H9 (cell line): ENCODE measurements at regions not wholly inside any gene's neighbourhood (a gene's known extent, or its start where the extent isn't known, plus 50 kb on each side); places are given as distances from the start of the nearest gene placed in this dataset.

Experiments
- DNase-seq: peaks from one replicate; pipeline ENCODE4 v3.0.0-alpha.2; 2017
- H2AFZ ChIP-seq: one replicate; pipeline ENCODE4 v1.6.1; 2013; ENCODE audit warnings: mild to moderate bottlenecking, low read length, control low read depth, moderate library complexity
- H2AK5ac ChIP-seq: 2 replicates; pipeline ENCODE4 v1.6.1; 2013; ENCODE audit warnings: low read length, control low read depth, mixed read lengths; ENCODE audit not compliant: insufficient read length
- H2BK120ac ChIP-seq: one replicate; pipeline ENCODE4 v1.6.1; 2013; ENCODE audit warnings: low read depth, mild to moderate bottlenecking, low read length, control low read depth, inconsistent platforms; ENCODE audit not compliant: poor library complexity, severe bottlenecking
- H2BK12ac ChIP-seq: 2 replicates; pipeline ENCODE4 v1.6.1; 2013; ENCODE audit warnings: low read length, control low read depth, mixed read lengths, low read depth; ENCODE audit not compliant: insufficient read length
- H2BK15ac ChIP-seq: 2 replicates; pipeline ENCODE4 v1.6.1; 2013; ENCODE audit warnings: low read depth, low read length, control low read depth
- H2BK20ac ChIP-seq: one replicate; pipeline ENCODE4 v1.6.1; 2013; ENCODE audit warnings: low read depth, mild to moderate bottlenecking, low read length, control low read depth, inconsistent platforms; ENCODE audit not compliant: poor library complexity, severe bottlenecking
- H2BK5ac ChIP-seq: 2 replicates; pipeline ENCODE4 v1.6.1; 2013; ENCODE audit warnings: low read length, control low read depth, mixed read lengths; ENCODE audit not compliant: insufficient read length
- H3K14ac ChIP-seq: 2 replicates; pipeline ENCODE4 v1.6.1; 2013; ENCODE audit warnings: low read length, control low read depth; ENCODE audit not compliant: insufficient read depth
- H3K18ac ChIP-seq: 2 replicates; pipeline ENCODE4 v1.6.1; 2013; ENCODE audit warnings: low read depth, mild to moderate bottlenecking, mixed read lengths, low read length, control low read depth; ENCODE audit not compliant: insufficient read length
- H3K23ac ChIP-seq: 2 replicates; pipeline ENCODE4 v1.6.1; 2013; ENCODE audit warnings: low read length, control low read depth, mixed read lengths, low read depth; ENCODE audit not compliant: insufficient read length
- H3K23me2 ChIP-seq: 2 replicates; pipeline ENCODE4 v1.6.1; 2013; ENCODE audit warnings: low read depth, mild to moderate bottlenecking, mixed read lengths, low read length, control low read depth; ENCODE audit not compliant: insufficient read length, poor library complexity, severe bottlenecking
- H3K27ac ChIP-seq: 2 replicates; pipeline ENCODE4 v1.5.1; 2013; ENCODE audit warnings: low read length, control low read depth, mixed read lengths, low read depth; ENCODE audit not compliant: insufficient read length
- H3K27me3 ChIP-seq: 2 replicates; pipeline ENCODE4 v1.6.1; 2013; ENCODE audit warnings: low read length, control low read depth, inconsistent platforms; ENCODE audit not compliant: insufficient read depth
- H3K4ac ChIP-seq: 2 replicates; pipeline ENCODE4 v1.6.1; 2013; ENCODE audit warnings: low read depth, mild to moderate bottlenecking, control low read depth, inconsistent platforms, low read length, moderate library complexity
- H3K4me1 ChIP-seq: 2 replicates; pipeline ENCODE4 v1.6.1; 2013; ENCODE audit warnings: low read length, control low read depth, inconsistent platforms; ENCODE audit not compliant: insufficient read depth
- H3K4me2 ChIP-seq: 2 replicates; pipeline ENCODE4 v1.6.1; 2013; ENCODE audit warnings: low read length, control low read depth, mixed read lengths; ENCODE audit not compliant: insufficient read length, insufficient read depth
- H3K56ac ChIP-seq: 2 replicates; pipeline ENCODE4 v1.6.1; 2013; ENCODE audit warnings: low read depth, mild to moderate bottlenecking, mixed read lengths, low read length, control low read depth; ENCODE audit not compliant: insufficient read length
- H3K79me1 ChIP-seq: 2 replicates; pipeline ENCODE4 v1.6.1; 2013; ENCODE audit warnings: low read depth, mild to moderate bottlenecking, moderate library complexity, low read length, control low read depth, inconsistent platforms; ENCODE audit not compliant: insufficient read depth, poor library complexity, severe bottlenecking
- H3K79me2 ChIP-seq: 2 replicates; pipeline ENCODE4 v1.6.1; 2013; ENCODE audit warnings: low read length, control low read depth, inconsistent platforms; ENCODE audit not compliant: insufficient read depth
- H3K9ac ChIP-seq: 2 replicates; pipeline ENCODE4 v1.6.1; 2013; ENCODE audit warnings: low read length, control low read depth, mixed read lengths; ENCODE audit not compliant: insufficient read length; ENCODE audit errors: extremely low read depth
- H3K9me3 ChIP-seq: one replicate; pipeline ENCODE4 v1.6.1; 2013; ENCODE audit warnings: low read depth, low read length, inconsistent platforms; ENCODE audit not compliant: control insufficient read depth
- H3T11ph ChIP-seq: one replicate; pipeline ENCODE4 v1.6.1; 2013; ENCODE audit warnings: mild to moderate bottlenecking, low read length, control low read depth, inconsistent platforms
- H4K20me1 ChIP-seq: one replicate; pipeline ENCODE4 v1.6.1; 2013; ENCODE audit not compliant: control insufficient read depth, insufficient read length, insufficient read depth
- H4K5ac ChIP-seq: 2 replicates; pipeline ENCODE4 v1.6.1; 2013; ENCODE audit warnings: low read depth, mild to moderate bottlenecking, mixed read lengths, low read length, control low read depth; ENCODE audit not compliant: insufficient read length
- H4K8ac ChIP-seq: replicated peaks from 2 replicates; pipeline ENCODE4 v1.6.1; 2013; ENCODE audit warnings: low read length, control low read depth, mixed read lengths, low read depth; ENCODE audit not compliant: insufficient read length
- H4K91ac ChIP-seq: 2 replicates; pipeline ENCODE4 v1.6.1; 2013; ENCODE audit warnings: low read depth, mild to moderate bottlenecking, moderate library complexity, mixed read lengths, low read length, control low read depth; ENCODE audit not compliant: insufficient read length
- H3K27ac Mint-ChIP-seq, 3 experiments: 2 replicates in 2 of 3; 3 replicates in 1 of 3; pipeline ENCODE4 v1.8.0; 2020 to 2021; ENCODE audit warnings: mixed read lengths in 3 of 3, mild to moderate bottlenecking in 1 of 3, moderate library complexity in 1 of 3
- H3K27me3 Mint-ChIP-seq: 2 replicates; pipeline ENCODE4 v1.8.0; 2021; ENCODE audit warnings: low read depth, mild to moderate bottlenecking, moderate library complexity, mixed read lengths
- H3K36me3 Mint-ChIP-seq, 3 experiments: 2 replicates in 2 of 3; 3 replicates in 1 of 3; pipeline ENCODE4 v1.8.0; 2020 to 2021; ENCODE audit warnings: low read depth in 3 of 3, mixed read lengths in 3 of 3; ENCODE audit not compliant: insufficient read depth in 1 of 3
- H3K4me1 Mint-ChIP-seq, 2 experiments: 2 replicates each; pipeline ENCODE4 v1.8.0; 2020; ENCODE audit warnings: mixed read lengths in 2 of 2
- H3K4me3 Mint-ChIP-seq, 2 experiments: 2 replicates in 1 of 2; 3 replicates in 1 of 2; pipeline ENCODE4 v1.8.0; 2020 to 2021; ENCODE audit warnings: mild to moderate bottlenecking in 2 of 2, mixed read lengths in 2 of 2, moderate library complexity in 1 of 2
- H3K9me3 Mint-ChIP-seq, 2 experiments: 2 replicates in 1 of 2; 3 replicates in 1 of 2; pipeline ENCODE4 v1.8.0; 2020; ENCODE audit warnings: mild to moderate bottlenecking in 2 of 2, mixed read lengths in 2 of 2, moderate library complexity in 1 of 2
- WGBS: extraction: QIAGEN DNeasy Blood & Tissue Kit; methylation state at CpG from one replicate; pipeline ENCODE4 v1.1.7; 2013; ENCODE audit warnings: missing lambda C conversion rate, low lambda C conversion rate, mixed read lengths; ENCODE audit not compliant: insufficient read length; ENCODE audit errors: extremely low coverage; 5-methylcytosine and 5-hydroxymethylcytosine counted together
- TF ChIP-seq, protein P1 (sequence below): fragments of 200-600 bp; sonication (generic); conservative IDR thresholded peaks from 3 replicates; pipeline ENCODE4 v1.8.0; 2021; ENCODE audit warnings: antibody characterized with exemption, mild to moderate bottlenecking

DNA sequence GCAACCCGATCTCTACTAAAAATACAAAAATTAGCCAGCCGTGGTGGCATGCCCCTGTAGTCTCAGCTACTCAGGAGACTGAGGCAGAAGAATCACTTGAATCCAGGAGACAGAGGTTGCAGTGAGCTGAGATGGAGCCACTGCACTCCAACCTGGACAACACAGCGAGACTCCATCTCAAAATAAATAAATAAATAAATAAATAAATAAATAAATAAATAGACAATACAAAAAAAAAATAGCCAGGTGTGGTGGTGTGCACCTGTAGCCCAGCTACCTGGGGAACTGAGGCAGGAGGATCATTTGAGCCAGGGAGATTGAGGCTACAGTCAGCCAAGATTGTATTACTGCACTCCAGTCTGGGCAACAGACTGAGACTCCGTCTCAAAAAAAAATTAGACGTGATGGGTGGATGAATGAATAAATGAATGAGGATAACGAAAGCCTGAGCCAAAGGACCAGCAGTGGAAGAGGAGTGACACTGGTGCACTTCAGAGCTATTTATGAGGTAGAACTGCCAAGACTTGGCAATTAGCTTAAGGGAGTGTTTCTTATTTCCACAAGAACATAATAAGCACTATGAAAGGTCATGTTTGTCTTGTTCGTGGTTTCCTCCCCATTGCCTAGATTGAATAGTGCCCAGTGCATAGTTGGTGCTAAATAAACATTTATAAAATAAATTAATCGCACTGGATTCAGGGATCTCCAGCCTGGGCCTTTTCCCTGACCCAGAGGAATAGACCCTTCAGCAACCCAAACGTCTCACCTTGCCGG lies 232.2 kb downstream of the IDS start:
- H2BK12ac ChIP-seq, result no peak overlapping the region
- no peaks in the 10 kb centered on the region for H3K27me3 ChIP-seq
- no peaks in the 10 kb centered on the region for H3K79me2 ChIP-seq
- peaks cover 34% of the 10 kb centered on the region for H3K9me3 ChIP-seq
- H3K18ac ChIP-seq, result no peak overlapping the region
- no peak overlapping the region for H3K27ac ChIP-seq
- no peak overlapping the region for H2BK120ac ChIP-seq
- H3K14ac ChIP-seq, result no peak overlapping the region
- H3K9ac ChIP-seq, result no peak overlapping the region
- H3K23ac ChIP-seq, result no peak overlapping the region
- no peak overlapping the region for H2BK20ac ChIP-seq
- no peak overlapping the region for H3K56ac ChIP-seq
- H3K4me3 Mint-ChIP-seq, result no peak overlapping the region
- H3K27ac Mint-ChIP-seq, result no peak overlapping the region
- H4K8ac ChIP-seq, result no peak overlapping the region
- H4K5ac ChIP-seq, result no peak overlapping the region
- H3K9me3 Mint-ChIP-seq, result peaks cover 49 to 65% of the 10 kb centered on the region in 2 experiments
- no peaks in the 10 kb centered on the region for H3K23me2 ChIP-seq
- no peaks in the 10 kb centered on the region for H4K20me1 ChIP-seq
- no peaks in the 10 kb centered on the region for H3K4me1 Mint-ChIP-seq
- WGBS, result no CpG with 5 or more reads among the region's 10 CpGs
- no peak overlapping the region for H2AK5ac ChIP-seq
- H3K4ac ChIP-seq, result no peak overlapping the region
- no peaks in the 10 kb centered on the region for H3K4me1 ChIP-seq
- no peak overlapping the region for H4K91ac ChIP-seq
- H2BK15ac ChIP-seq, result no peak overlapping the region
- H3K27me3 Mint-ChIP-seq, result no peaks in the 10 kb centered on the region; the same call in 1 of the 2 replicates
- no peak for DNase-seq
- no peaks in the 10 kb centered on the region for H3K79me1 ChIP-seq
- H2AFZ ChIP-seq, result no peak overlapping the region
- no peaks in the 10 kb centered on the region for H3K36me3 Mint-ChIP-seq
- no peak overlapping the region for H2BK5ac ChIP-seq
- H3K4me2 ChIP-seq, result no peak overlapping the region
- TF ChIP-seq, protein P1, sequence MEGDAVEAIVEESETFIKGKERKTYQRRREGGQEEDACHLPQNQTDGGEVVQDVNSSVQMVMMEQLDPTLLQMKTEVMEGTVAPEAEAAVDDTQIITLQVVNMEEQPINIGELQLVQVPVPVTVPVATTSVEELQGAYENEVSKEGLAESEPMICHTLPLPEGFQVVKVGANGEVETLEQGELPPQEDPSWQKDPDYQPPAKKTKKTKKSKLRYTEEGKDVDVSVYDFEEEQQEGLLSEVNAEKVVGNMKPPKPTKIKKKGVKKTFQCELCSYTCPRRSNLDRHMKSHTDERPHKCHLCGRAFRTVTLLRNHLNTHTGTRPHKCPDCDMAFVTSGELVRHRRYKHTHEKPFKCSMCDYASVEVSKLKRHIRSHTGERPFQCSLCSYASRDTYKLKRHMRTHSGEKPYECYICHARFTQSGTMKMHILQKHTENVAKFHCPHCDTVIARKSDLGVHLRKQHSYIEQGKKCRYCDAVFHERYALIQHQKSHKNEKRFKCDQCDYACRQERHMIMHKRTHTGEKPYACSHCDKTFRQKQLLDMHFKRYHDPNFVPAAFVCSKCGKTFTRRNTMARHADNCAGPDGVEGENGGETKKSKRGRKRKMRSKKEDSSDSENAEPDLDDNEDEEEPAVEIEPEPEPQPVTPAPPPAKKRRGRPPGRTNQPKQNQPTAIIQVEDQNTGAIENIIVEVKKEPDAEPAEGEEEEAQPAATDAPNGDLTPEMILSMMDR, result no peak
- H3T11ph ChIP-seq, result no peak overlapping the region
